Iris pigment epithelial cell (primary cell): ENCODE measurements at regions not wholly inside any gene's neighbourhood (a gene's known extent, or its start where the extent isn't known, plus 50 kb on each side); places are given as distances from the start of the nearest gene placed in this dataset.

Source experiments
- DNase-seq: peaks from one replicate; pipeline ENCODE4 v3.0.0-alpha.2; 2011; ENCODE audit warnings: low read depth

- no peak for DNase-seq
Observed at GRCh38 chr3:151935446-151935845, 62.0 kb downstream of the SUCNR1 start.

DNA sequence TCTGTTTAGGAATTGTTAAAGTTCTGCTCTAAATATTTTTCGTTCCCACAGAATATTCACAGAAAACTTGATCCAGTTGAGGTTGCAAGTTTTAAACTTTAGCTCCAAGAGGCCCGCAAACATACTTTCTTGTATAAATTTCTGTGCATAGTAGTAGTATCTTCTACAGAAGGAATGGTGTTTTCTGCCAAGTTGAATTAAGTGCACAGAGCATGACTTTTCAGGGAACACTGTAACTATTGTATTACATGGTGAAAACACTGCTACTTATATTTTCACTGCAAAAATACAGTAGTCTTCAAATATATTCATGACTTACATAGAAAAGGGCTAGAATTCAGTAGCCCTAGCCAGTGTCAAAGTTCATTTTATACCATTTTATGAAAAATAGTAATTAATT lies 67.0 kb downstream of the SUCNR1 start:
- DNase-seq, result no peak

GRCh38 chr3:151943539-151943938 lies 70.1 kb downstream of the SUCNR1 start:
- DNase-seq, result no peak

DNA sequence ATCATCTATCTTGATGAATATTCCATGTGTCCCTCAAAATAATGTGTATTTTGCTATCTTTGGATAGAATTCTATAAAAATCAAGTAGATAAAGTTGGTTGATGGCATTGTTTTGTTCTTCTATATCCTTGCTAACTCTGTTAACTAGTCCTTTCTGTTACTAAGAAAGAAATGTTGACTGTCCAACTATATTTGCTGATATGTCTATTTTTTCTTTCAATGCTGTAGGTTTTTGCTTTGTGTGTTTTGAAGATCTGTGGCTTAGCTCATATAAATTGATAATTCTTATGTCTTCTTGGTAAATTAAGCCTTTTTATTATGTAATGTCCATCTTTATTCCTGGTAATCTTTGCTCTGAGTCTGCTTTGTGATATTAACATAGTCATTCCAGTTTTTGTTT lies 70.9 kb downstream of the SUCNR1 start:
- no peak for DNase-seq

GRCh38 chr3:151946606-151947005 lies 73.2 kb downstream of the SUCNR1 start:
- peak; percentile 34 for DNase-seq

DNA sequence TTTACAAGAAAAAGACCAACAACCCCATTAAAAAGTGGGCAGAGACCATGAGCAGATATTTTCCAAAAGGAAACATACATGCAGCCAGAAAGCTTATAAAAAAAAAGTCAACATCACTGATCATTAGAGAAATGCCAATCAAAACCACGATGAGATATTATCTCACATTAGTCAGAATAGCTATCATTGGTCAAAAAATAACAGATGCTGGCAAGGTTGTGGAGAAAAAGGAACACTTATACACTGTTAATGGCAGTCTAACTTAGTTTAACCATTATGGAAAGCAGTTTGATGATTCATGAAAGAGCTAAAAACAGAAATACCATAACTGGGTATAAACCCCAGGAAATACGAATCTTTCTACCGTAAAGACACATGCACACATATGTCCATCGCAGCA lies 76.3 kb downstream of the SUCNR1 start:
- no peak for DNase-seq

DNA sequence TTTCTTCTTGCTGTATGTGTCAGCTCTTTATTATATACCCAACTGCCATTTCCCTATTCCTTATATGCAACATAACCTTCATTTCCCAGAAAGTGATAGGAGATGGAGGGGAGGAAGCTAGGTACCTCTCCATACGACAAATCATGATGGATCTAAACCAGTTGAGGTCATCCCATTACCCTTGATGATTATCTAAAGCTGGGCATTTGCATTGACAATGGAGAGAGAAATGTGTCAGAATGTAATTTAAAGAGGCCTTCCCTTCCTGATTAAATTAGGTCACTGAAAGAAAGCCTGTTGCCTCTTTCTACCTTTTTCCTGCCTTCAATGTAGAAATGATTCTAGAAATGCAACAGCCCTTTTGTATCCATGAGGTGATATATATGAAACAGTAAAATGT lies 81.9 kb downstream of the SUCNR1 start:
- DNase-seq, result no peak

DNA sequence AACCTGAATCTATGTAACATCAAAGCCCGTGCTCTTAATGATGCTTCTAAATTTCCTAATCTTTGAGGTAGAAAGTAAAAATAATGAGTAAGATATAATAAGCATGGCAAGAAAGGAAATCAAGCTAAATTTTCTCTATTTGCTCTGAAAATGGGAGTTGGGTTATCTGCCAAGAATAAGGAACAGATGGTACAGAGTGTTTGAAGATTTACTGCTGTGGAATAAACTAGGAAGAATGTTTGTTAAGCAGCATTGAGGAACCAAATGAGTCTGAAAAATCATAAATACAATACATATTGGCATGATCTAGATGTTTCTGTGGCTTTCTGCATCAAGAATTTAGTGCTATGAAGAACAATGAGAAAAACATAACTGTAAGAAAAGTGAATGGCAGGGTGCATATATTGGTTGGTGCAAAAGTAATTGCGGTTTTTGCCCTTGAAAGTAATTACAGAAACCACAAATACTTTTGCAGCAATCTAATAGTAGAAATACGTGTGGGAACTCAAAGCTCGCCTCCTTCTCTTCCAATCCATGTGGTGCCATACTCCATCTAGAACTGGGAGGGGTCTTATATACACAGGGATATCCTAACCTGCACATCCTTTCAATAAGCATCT lies 87.6 kb downstream of the SUCNR1 start:
- no peak for DNase-seq

- DNase-seq, result no peak
Observed at GRCh38 chr3:151962352-151962751, 88.9 kb downstream of the SUCNR1 start.

DNA sequence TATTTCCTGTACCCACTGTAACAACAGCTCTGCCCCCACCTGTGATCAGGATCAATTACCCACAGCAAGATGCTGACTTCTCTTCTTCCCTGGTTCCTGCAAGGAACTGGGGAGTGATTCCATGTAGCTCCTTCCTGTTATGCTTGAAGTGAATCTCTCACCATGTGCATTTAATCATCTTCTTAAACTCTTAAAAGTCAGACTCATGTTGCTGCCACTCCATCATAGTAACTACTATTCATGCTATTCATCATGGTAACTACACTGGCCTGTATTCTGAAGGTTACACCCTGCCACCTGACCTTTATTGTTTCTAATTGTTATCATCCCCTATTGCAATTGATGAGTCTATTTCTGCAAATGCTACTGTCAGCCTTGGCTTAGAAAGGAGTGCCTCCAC lies 89.5 kb downstream of the SUCNR1 start:
- DNase-seq, result no peak

- DNase-seq, result peak; percentile 24
Observed at GRCh38 chr3:151964743-151965142, 91.3 kb downstream of the SUCNR1 start.

DNA sequence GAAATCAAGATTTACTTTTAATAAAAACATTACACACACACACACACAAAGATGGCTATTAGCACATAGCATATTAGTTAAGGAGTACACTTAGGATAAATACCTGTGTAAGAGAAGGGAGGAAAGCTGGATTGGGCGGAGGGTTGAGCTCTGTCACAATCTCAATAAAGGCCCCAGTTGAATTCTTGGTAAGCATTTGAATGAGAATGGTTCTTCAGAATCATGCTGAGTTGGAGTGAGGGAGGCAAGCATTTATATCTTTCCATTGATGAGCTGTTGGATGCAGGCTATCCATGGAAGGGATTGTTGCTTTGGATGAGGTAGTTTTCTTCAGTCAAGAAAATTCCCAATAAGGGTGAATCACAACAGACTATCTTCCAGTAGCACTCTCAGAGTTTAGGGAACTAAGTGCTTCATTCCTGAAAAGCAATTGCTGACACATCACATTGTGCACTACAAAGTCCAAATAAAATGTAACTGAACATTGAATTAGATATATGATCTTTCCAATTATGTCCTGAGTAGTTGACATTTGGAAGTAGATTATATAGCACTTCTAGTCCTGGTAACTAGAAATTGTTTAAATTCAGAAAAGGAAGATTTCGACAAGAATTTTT lies 95.7 kb downstream of the SUCNR1 start:
- no peak for DNase-seq

DNA sequence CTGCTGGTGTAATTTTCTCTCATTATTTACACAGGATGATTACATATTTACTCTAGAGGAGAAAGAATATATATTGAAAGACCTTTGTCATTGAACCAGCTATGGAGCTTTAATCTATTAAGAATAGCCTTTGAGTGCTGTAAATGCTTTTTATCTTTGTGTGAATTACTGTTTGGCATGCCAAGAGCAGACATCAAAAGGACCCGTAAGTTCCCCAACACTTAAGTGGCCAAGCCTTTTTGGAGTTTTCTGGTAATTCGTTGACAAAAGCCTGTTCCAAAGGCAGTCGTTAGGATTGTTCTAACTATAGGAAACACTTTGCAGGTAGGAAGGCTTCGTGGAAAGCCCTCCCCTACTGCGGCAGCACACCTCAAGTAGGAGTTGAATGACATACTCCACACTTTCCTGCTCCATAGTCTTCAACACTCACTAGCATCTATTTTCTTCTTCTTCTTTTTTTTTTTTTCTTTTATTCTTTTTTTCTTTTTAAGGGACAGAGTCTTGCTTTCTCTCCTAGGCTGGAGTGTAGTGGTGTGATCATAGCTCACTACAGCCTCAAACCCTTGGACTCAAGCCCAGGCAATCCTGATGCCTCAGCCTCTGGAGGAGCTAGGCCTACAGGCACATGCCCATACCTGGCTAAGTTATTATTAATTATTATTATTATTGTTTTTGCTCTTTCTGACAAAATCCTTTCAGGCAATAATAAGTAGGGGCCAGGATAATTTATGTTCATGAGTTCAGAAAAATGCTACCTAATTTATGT lies 98.6 kb downstream of the SUCNR1 start:
- peak; percentile 20 for DNase-seq

GRCh38 chr3:151974067-151974466 lies 100.6 kb downstream of the SUCNR1 start:
- DNase-seq, result peak; percentile 76

DNA sequence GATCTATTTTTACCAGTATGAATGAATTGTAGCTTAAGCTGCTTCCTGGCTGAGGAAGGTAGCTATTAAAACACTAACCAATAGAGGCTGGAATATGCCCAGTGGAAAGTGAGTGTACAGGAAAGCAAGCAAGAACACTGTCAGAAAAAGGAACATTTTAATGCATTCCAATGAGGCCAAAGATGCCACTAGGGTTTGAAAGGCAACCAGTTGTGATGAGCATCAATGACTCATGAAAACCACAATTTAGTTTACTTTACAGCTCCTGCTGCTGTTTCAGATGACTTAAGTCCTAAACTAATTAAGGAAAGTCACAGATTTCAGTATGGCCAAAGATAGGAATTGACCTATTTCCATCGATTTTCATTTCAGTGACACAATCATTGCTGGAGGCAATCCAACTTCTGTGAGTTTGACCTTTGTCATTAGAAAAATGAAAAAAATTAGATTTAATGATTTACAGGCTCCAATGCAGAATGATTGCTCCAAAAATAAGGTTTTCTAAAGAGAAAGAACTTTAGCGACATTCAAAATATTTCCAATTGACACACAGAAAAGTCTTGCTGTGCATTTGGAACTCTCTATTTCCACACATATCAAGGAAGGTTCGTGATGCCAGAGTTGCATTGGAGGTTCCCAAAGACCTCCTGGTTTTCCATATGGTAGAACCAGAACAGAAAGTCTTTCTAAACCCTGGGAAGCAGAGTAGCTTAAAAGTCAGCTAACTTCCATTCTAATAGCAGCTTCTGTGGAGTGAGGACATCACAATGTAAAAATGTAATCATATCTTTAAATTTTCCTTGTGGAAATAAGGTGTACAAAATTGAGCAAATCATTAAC lies 103.0 kb downstream of the SUCNR1 start:
- peak; percentile 99 for DNase-seq

- DNase-seq, result no peak
Observed at GRCh38 chr3:151979906-151980305, 106.5 kb downstream of the SUCNR1 start.

DNA sequence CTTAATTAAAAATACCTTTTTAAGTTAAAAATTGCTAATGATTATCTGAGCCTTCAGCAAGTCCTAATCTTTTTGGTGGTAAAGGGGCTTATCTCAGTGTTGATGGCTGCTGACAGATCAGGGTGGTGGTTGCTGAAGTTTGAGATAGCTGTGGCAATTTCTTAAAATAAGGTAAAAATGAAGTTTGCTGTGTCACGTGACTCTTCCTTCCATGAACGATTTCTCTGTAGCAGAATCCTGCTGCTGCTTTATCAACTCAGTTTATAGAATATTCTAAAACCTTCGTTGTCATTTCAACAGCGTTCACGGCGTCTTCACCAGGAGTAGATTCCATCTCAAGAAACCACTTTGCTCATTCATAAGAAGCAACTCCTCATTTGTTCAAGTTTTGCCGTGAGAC lies 110.1 kb downstream of the SUCNR1 start:
- DNase-seq, result no peak

- DNase-seq, result no peak
Observed at GRCh38 chr3:151985787-151986430, 112.5 kb downstream of the SUCNR1 start.

- DNase-seq, result no peak
Observed at GRCh38 chr3:151987893-151988292, 114.5 kb downstream of the SUCNR1 start.

- no peak for DNase-seq
Observed at GRCh38 chr3:151989621-151990020, 116.2 kb downstream of the SUCNR1 start.

DNA sequence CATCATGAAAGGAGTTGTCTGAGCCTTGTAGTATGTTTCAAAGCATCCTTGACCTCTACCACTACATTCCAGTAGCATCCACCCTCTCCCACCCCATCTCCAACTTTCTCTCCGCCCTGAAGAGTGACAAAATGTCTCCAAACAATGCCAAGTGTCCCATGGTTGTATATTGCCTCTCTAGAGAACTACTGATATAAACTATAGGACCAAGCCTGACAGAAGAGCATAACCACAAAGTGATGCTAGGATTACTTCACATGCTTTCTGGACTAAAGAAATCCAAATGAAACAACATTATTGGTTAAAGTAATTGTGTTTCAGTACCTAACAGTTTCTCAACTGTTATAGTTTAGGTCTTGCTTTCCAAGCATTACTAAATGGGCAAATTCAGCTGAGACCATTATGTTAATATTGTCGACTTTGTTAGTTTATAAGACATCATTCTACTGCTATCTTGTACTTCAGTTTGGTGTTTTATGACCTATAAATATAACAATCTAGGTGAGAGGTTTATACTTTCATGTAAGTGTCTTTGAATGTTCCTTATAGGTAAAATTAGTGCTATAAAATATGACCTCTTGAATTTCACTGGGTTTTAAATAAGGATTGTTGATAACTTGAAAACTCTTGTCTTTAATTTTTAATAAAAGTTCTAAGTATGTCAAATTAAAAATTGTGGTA lies 117.4 kb downstream of the SUCNR1 start:
- DNase-seq, result no peak
